HG02884 (cell line): ENCODE measurements at regions not wholly inside any gene's neighbourhood (a gene's known extent, or its start where the extent isn't known, plus 50 kb on each side); places are given as distances from the start of the nearest gene placed in this dataset.
"Not testable (repeated sequence)": the region's sequence is repeated elsewhere in the genome, so short reads cannot be mapped to it uniquely, and the experiment has no call there.

Experiments used
- ATAC-seq: cut with Tn5 transposase; IDR thresholded peaks from one replicate; pipeline ENCODE4 v1.9.1; 2021; ENCODE audit warnings: mild to moderate bottlenecking, moderate library complexity; ENCODE audit not compliant: unreplicated experiment

- no peak for ATAC-seq
These were observed 350.5 kb upstream of the DAB2 start for GRCh38 chr5:39775086-39775796.

- ATAC-seq = no peak
These were observed 349.8 kb upstream of the DAB2 start for GRCh38 chr5:39774605-39775004.

- no peak for ATAC-seq
These were observed 347.5 kb upstream of the DAB2 start for GRCh38 chr5:39772307-39772706.

GRCh38 chr5:39767916-39768315 is 343.1 kb upstream of the DAB2 start:
- no peak for ATAC-seq

GRCh38 chr5:39765366-39765765 is 340.6 kb upstream of the DAB2 start:
- ATAC-seq = no peak

GRCh38 chr5:39762761-39763160 is 338.0 kb upstream of the DAB2 start:
- no peak for ATAC-seq

GRCh38 chr5:39761199-39761950 is 336.6 kb upstream of the DAB2 start:
- no peak for ATAC-seq

GRCh38 chr5:39760385-39761198 is 335.8 kb upstream of the DAB2 start:
- ATAC-seq = no peak

GRCh38 chr5:39759701-39760100 is 334.9 kb upstream of the DAB2 start:
- ATAC-seq = no peak

- no peak for ATAC-seq
These were observed 333.6 kb upstream of the DAB2 start for GRCh38 chr5:39758426-39758825.

- ATAC-seq = no peak
These were observed 332.4 kb upstream of the DAB2 start for GRCh38 chr5:39757131-39757530.

- no peak for ATAC-seq
These were observed 331.2 kb upstream of the DAB2 start for GRCh38 chr5:39755986-39756385.

GRCh38 chr5:39755452-39755851 is 330.7 kb upstream of the DAB2 start:
- ATAC-seq = no peak

- ATAC-seq = not testable (repeated sequence)
These were observed 329.0 kb upstream of the DAB2 start for GRCh38 chr5:39753747-39754146.

- ATAC-seq = no peak
These were observed 325.9 kb upstream of the DAB2 start for GRCh38 chr5:39750661-39751060.

GRCh38 chr5:39742916-39743315 is 318.1 kb upstream of the DAB2 start:
- no peak for ATAC-seq

GRCh38 chr5:39740404-39740803 is 315.6 kb upstream of the DAB2 start:
- no peak for ATAC-seq

- no peak for ATAC-seq
These were observed 307.4 kb upstream of the DAB2 start for GRCh38 chr5:39732166-39732565.

- ATAC-seq = no peak
These were observed 305.9 kb upstream of the DAB2 start for GRCh38 chr5:39730699-39731098.

GRCh38 chr5:39730006-39730405 is 305.2 kb upstream of the DAB2 start:
- no peak for ATAC-seq

- ATAC-seq = no peak
These were observed 301.7 kb upstream of the DAB2 start for GRCh38 chr5:39726467-39726866.

GRCh38 chr5:39721394-39721793 is 296.6 kb upstream of the DAB2 start:
- ATAC-seq = no peak
